Inferior parietal cortex (tissue), 1 donor: ENCODE measurements at regions not wholly inside any gene's neighbourhood (a gene's known extent, or its start where the extent isn't known, plus 50 kb on each side); places are given as distances from the start of the nearest gene placed in this dataset.

Source experiments
- DNase-seq: peaks from one replicate; pipeline ENCODE4 v3.0.0-alpha.2; 2016; ENCODE audit errors: extremely low spot score

DNA sequence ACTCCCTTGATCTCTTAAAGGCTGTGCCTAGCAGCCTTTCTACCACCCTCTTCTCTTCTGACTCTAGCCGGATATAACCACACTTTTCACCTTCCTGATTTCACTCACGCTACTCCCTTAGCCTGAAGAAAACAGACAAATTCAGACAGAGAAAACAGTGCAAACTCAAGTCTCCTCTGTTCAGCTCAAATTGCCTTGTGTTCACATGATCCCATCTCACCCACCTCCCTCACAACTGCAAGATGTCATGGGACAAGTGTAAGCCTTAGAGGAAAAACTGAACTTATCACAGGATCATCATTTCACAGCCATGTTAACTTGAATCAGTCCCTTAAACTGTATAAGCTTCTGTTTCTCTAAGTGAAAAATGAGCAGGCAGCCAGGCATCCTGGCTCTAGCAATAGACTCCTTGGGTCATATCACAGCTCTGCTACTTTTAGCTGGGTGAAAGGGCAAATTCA lies 66.5 kb upstream of the TENT5A start:
- no peak for DNase-seq

DNA sequence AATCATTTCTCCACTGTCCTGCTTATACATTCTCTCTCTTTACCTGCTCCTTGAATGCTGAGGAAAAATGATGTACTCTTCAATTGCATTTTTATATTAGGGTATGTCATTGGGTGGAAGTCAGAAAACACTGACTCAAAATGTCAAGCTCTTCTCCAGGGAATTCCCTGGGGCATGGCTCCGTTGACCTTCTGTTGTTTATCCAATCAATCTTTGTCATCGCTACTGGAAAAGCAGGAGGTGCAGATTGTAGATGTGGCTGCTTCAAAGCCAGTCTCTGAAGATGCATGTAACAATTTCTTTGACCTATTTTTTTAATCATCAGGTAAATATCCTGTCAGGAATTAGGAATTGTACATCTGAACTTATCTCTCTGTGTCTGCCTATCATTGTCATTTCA lies 63.9 kb upstream of the TENT5A start:
- no peak for DNase-seq

GRCh38 chr6:81814370-81815076 lies 62.0 kb upstream of the TENT5A start:
- DNase-seq = no peak

DNA sequence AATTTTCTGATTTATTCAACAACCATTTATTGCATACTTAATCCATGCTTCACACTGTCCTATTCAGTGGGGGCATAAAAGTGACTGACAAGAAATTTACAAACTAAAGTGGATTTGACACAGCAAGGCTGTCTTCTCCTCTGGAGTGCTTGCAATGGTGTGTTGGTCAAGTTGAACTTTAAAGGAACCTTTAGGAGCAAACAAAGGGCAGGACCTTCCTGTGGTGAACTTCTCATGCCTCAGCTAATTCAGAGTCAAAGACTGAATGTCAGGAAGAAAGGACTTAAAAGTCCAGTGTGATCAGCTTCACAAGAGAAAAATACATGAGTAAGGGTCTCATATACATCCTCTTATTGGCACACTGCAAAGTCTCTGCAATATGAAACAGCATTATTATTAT lies 60.8 kb upstream of the TENT5A start:
- no peak for DNase-seq

- DNase-seq = no peak
Measured at GRCh38 chr6:81812401-81812800, 59.9 kb upstream of the TENT5A start.

DNA sequence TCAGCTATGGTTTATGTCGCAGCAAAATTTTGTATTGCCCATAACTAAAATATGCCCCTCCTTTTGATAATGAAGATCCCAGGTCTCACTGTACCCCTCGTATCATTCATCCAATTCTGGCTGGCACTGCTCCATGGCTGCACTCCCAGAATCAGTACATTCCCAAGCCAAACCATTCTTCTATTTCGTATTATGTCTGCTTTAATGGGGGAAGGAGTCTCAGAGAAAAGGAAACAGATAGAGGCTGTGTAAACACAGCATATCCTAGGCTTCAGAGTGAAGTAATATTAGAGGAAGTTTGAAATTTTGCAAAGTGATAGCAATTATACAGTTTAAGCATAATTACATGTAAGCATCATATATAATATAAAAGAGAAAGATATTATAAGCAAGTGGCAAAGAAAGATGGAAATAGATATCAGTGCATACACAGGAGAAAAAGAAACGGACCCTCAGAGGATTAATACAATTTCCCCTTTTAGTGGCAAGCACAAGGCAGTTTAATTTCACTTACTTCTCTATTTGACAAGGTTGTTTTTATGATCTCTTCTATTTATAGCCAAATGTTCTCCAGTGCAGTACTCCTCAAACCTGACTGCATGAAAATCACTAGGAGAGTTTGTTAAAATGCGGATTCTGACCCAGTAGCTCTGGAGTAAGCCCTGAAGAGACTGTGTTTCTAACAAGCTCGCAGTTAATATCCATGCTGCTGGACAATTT lies 56.5 kb upstream of the TENT5A start:
- no peak for DNase-seq

- no peak for DNase-seq
Measured at GRCh38 chr6:81806793-81807565, 54.5 kb upstream of the TENT5A start.

GRCh38 chr6:81802356-81802755 lies 49.9 kb upstream of the TENT5A start:
- no peak for DNase-seq
